IPS-18a (cell line): ENCODE measurements at regions not wholly inside any gene's neighbourhood (a gene's known extent, or its start where the extent isn't known, plus 50 kb on each side); places are given as distances from the start of the nearest gene placed in this dataset.

Experiments
- H3K27ac ChIP-seq: one replicate; pipeline ENCODE4 v1.5.1; 2013; ENCODE audit warnings: low read length
- H3K27me3 ChIP-seq: one replicate; pipeline ENCODE4 v1.6.1; 2013; ENCODE audit warnings: mild to moderate bottlenecking, low read length; ENCODE audit not compliant: control insufficient read depth, insufficient read depth
- H3K36me3 ChIP-seq: one replicate; pipeline ENCODE4 v1.6.1; 2013; ENCODE audit warnings: low read depth, low read length; ENCODE audit not compliant: control insufficient read depth
- H3K4me1 ChIP-seq: one replicate; pipeline ENCODE4 v1.6.1; 2013; ENCODE audit warnings: low read depth, low read length; ENCODE audit not compliant: control insufficient read depth
- H3K4me3 ChIP-seq: one replicate; pipeline ENCODE4 v1.5.1; 2013; ENCODE audit warnings: low read length
- H3K9ac ChIP-seq: one replicate; pipeline ENCODE4 v1.6.1; 2013; ENCODE audit warnings: mild to moderate bottlenecking, low read length, moderate library complexity
- H3K9me3 ChIP-seq: one replicate; pipeline ENCODE4 v1.6.1; 2013; ENCODE audit warnings: low read depth, low read length; ENCODE audit not compliant: control insufficient read depth

DNA sequence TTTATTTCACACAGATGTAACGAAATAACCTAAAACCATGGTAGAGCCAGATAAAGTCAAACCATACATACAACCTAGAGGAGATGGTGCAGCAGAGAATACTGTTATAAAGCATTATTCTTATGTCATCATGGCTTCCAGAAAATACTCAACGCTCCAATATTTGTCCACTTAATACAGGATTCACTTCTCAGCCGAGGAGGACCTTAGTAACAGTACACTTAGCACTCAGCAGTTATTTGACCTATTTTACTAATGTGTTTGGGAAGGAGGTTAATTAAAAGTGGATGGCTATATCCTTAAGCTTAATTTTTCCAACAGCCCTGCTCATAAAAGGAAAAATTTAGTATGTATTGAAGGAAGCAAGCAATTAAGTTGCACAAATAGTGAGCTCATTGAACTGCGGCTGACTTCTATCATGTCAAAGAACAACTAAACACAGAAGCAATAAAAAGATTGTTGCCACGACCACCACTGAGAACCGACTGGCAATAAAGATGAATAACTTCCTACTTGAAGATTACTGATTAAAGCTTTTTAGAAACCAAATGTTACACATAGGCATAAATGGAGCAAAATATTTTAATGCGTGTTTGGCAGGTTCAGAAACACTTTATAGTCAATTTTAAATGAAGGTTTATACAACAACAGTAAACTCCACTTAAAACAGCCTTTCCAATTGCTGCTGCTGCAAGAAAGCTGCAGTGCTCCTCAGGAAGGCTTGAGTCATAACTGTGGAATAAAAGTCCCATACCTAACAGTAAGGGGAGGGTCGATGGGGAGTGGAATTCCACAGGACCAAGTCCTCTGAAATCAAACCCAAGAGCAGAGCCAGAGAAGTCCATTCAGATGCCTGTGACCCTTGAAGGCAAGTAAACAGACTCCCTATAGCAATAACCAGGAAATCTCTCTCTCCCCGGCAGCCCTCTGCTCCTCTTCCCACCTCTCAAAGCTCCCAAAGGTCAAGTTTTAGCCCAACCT lies 218.9 kb upstream of the CDKN3 start:
- no peaks in the 10 kb centered on the region for H3K4me1 ChIP-seq
- H3K27ac ChIP-seq, result no peak overlapping the region
- H3K27me3 ChIP-seq, result no peaks in the 10 kb centered on the region
- H3K36me3 ChIP-seq, result no peaks in the 10 kb centered on the region
- H3K4me3 ChIP-seq, result no peak overlapping the region
- no peak overlapping the region for H3K9ac ChIP-seq
- H3K9me3 ChIP-seq, result no peaks in the 10 kb centered on the region

DNA sequence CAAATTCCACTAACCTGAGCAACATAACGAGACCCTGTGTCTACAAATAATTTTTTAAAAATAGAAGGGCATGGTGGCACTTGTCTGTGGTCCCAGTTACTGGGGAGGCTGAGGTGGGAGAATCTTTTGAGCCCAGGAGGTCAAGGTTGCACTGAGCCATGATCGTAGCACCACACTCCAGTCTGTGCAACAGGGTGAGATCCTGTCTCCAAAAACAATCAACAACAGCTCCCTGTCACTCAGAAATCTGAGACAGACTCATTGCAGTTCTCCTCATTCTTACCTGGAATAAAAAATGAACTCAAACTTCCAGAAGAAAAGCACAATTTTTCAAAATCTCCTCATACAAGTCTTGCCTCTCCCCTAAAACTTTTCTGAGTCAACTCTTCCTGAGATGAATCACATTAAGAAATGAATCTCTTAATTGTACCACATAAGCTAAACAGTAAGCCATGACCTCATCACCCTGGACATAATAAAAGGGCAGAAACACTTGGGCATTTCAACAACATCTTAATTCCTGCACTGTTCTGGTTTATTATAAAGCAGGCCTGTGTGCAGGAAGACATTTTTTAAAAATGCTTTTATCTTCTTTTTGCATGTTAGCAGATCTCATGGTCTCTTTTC lies 214.3 kb upstream of the CDKN3 start:
- H3K9ac ChIP-seq, result no peak overlapping the region
- no peak overlapping the region for H3K27ac ChIP-seq
- H3K27me3 ChIP-seq, result no peaks in the 10 kb centered on the region
- H3K4me1 ChIP-seq, result no peaks in the 10 kb centered on the region
- H3K36me3 ChIP-seq, result no peaks in the 10 kb centered on the region
- no peaks in the 10 kb centered on the region for H3K9me3 ChIP-seq
- no peak overlapping the region for H3K4me3 ChIP-seq

DNA sequence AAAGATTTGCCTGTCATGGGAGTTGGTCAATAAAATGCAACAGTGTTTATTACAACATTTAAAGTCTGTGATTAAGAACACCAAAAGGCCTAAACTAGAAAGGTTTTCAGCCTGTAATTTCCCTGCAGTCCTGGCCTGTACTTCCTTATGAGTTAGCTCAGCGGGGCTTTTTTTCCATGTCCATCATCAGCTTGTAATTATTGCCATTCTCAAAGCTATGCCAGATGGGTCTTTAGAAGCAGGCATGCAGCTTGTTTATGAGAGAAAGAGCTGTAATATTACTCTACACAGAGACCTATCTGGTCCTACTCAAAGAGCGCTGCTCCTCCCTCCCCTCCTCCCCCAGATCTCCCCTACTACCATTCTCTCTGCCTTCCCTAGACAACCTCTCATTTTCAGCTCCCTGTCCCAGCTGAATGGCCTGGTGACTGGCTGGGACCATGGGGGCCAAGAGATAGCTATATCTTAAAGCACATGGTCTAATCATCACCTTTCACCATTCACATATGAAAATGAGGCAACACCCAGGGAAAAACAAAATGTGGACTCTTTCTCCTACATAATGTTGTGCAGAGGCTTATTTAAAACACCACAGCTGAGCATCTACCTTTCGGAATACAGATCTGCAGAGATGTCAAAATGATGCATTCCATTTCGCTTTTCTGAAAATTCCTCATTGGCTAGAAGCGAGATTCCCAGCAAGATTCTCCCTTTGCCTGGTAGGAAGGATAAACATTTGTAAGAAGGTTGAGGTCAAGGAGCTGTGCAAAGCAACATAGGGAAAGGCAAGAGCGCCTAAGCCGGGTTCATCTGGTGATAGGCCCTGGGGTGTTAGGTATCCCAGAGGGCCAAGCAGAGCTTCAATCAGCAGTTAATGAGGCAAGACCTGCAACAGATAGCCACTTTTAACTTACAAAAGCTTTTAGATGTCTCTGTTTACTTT lies 209.7 kb upstream of the CDKN3 start:
- Histone ChIP-seq H3K4me1 (peaks cover 8% of the 10 kb centered on the region), H3K36me3 (no peaks in the 10 kb centered on the region), H3K9ac (no peak overlapping the region), H3K27ac (no peak overlapping the region), H3K9me3 (no peaks in the 10 kb centered on the region), H3K4me3 (no peak overlapping the region), H3K27me3 (no peaks in the 10 kb centered on the region)

DNA sequence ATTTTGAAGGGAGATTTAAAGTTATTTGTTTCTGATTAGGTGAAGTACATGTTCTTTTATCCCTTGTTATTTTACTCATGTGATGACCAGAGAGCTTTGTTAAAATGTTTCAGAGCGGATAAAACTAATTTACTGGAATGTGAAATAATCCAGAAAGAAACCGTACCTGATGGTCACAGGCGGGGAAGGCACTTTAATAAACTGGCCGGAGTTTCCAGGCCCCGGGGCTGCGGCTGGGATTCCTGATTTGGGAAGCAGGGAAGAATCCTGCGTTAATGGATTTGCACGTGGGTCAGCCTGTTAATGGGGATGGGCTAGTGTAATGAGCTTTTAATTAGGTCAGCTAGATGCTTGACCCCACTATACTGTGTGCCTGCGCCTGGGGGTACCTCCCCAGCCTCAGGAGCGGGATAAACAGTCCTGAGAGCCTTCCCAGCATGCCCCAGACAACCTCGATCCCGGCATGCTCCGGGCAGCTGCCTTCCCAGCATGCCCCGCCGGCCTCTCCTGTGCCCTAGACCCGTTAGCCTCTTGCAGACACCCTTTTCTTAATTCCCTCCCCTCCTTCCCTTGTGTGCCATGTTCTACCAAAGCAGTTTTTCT lies 208.6 kb upstream of the CDKN3 start:
- Histone ChIP-seq H3K9ac (no peak overlapping the region), H3K27me3 (no peaks in the 10 kb centered on the region), H3K9me3 (no peaks in the 10 kb centered on the region), H3K36me3 (no peaks in the 10 kb centered on the region), H3K27ac (no peak overlapping the region), H3K4me1 (peaks cover 8% of the 10 kb centered on the region), H3K4me3 (no peak overlapping the region)

DNA sequence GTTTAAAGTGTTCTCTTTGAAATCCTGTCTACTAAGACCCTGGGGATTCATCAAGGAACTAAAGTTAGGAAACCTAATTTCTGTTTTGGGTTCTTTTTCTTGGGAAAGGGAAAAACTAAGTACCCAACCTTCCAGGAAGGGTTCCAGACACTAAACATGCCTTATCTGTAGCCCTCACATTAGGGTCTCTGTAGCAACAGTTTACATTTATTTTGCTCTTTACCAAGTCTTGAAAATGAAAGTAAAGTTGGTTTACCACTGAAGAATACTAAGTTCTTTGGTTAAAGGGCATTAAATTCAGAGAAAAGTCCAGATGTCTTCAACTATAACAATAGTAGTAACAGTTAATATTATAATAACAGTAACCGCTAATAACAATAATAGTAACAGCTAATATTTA lies 207.5 kb upstream of the CDKN3 start:
- Histone ChIP-seq H3K4me1 (peaks cover 8% of the 10 kb centered on the region), H3K27me3 (no peaks in the 10 kb centered on the region), H3K36me3 (no peaks in the 10 kb centered on the region), H3K27ac (no peak overlapping the region), H3K9me3 (no peaks in the 10 kb centered on the region), H3K4me3 (no peak overlapping the region), H3K9ac (no peak overlapping the region)

DNA sequence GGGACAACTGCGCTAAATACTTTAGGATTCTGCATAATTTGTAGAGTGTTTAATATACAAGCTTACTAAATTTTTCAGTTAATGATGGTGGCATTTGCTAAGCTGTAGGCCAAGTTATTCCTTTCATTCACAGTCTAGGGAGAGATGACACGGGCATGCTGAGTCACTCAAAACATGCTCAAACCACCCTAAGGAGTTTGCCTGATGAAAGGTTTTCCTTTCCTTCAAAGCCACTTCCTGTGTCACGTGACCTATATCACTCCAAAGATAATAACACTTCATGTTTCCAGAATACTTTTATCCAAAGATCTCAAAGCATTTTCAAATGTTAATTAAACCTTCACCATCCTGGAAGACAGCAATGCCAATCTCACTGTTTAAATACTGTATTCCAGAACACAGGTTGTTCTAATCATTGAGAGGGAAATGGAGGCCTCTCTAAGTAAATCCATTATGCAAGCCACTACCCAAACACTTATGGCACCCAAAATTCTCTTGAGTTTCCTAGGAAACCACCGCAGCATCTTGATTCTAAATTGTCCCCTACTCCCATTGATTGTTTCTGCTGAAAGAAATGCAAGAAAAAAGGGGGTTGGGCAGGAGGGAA lies 207.0 kb upstream of the CDKN3 start:
- Histone ChIP-seq H3K27me3 (no peaks in the 10 kb centered on the region), H3K9ac (no peak overlapping the region), H3K4me1 (peaks cover 8% of the 10 kb centered on the region), H3K36me3 (no peaks in the 10 kb centered on the region), H3K4me3 (no peak overlapping the region), H3K9me3 (no peaks in the 10 kb centered on the region), H3K27ac (no peak overlapping the region)

DNA sequence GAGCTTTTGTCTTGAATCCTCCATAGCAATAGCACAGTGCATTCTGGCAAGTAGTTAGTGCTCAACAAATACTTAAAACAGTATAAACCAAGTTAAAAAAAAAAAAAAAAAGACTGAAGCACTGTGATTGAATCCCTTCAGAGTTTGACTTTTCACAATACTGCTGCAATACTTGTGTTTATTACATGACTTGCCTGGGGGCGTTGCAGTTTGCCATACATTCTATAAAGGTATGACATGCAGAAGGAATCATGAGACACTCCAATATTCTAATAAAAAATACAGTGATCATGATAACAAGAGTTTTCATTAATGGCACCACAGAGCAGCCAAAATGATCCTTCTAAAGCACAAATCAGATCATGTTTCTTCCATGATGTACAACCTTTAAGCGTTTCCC lies 205.0 kb upstream of the CDKN3 start:
- H3K4me1 ChIP-seq, result peaks cover 8% of the 10 kb centered on the region

DNA sequence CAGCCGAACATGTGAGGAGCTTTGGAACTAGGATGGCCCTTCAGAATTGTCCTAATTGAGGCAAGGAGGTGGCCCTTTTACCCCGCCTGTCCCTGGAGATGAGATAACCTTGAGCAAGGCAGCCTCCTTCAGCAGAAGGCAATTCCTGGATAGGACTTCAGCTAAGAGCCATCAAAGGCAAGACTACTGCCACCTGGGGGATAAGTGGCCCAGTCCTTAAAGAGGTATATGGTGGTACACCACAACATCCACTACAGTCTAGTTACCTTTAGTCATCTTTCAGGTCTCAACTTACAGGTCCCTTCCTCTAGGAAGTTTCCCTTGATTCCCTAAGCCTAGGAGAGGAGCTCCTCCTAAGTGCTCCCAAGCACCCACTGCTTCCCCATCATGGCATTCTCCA lies 204.2 kb upstream of the CDKN3 start:
- no peaks in the 10 kb centered on the region for H3K27me3 ChIP-seq
- H3K9ac ChIP-seq, result no peak overlapping the region
- peaks cover 8% of the 10 kb centered on the region for H3K4me1 ChIP-seq
- H3K36me3 ChIP-seq, result no peaks in the 10 kb centered on the region
- no peaks in the 10 kb centered on the region for H3K9me3 ChIP-seq
- H3K27ac ChIP-seq, result no peak overlapping the region
- H3K4me3 ChIP-seq, result no peak overlapping the region

More for the DNA sequence above, 205.0 kb upstream of the CDKN3 start:
- no peak overlapping the region for H3K9ac ChIP-seq
- H3K27ac ChIP-seq, result no peak overlapping the region
- no peaks in the 10 kb centered on the region for H3K9me3 ChIP-seq
- no peaks in the 10 kb centered on the region for H3K36me3 ChIP-seq
- no peaks in the 10 kb centered on the region for H3K27me3 ChIP-seq
- no peak overlapping the region for H3K4me3 ChIP-seq

DNA sequence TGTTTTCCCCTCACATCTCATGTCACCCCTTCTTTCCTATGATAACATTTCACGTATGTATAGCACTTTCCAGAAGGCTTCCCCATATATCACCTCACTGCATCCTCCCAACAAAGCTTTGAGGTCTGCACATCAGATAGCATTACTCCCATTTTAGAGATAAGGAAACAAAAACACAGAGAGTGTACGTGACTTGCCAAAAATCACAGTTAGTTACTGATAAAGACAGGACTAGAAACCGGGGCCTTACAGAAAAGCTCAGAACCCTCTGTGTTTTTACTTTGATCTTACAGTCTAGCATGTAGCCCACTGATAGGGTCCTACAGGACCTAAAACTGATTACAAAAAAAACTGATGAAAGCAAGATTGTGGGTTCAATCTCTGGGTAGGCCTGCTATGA lies 202.9 kb upstream of the CDKN3 start:
- Histone ChIP-seq H3K27ac (no peak overlapping the region), H3K9ac (no peak overlapping the region), H3K9me3 (no peaks in the 10 kb centered on the region), H3K27me3 (no peaks in the 10 kb centered on the region), H3K4me3 (no peak overlapping the region), H3K36me3 (no peaks in the 10 kb centered on the region), H3K4me1 (peaks cover 8% of the 10 kb centered on the region)

DNA sequence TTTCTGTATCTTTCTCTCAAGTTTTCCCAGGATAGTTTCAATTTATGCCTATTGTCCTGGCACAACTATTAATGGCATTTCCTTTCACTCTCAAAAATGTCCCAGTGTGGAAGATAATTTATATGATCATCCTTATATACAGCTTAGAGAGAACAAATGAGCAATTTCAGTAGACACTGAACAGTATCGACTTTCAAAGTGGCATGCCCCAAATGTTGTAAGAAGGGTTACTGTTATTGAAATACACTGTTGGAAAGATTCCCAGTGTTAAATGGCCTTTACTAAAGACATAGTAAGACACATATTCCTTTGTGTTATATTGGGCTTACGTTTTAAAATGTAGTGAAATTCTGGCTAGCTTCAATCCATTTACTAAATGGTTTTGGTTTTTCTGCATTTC lies 202.3 kb upstream of the CDKN3 start:
- H3K9ac ChIP-seq, result no peak overlapping the region
- H3K27me3 ChIP-seq, result no peaks in the 10 kb centered on the region
- H3K27ac ChIP-seq, result no peak overlapping the region
- H3K4me3 ChIP-seq, result no peak overlapping the region
- peaks cover 8% of the 10 kb centered on the region for H3K4me1 ChIP-seq
- H3K9me3 ChIP-seq, result no peaks in the 10 kb centered on the region
- H3K36me3 ChIP-seq, result no peaks in the 10 kb centered on the region
